HEK293T (cell line): ENCODE measurements at regions not wholly inside any gene's neighbourhood (a gene's known extent, or its start where the extent isn't known, plus 50 kb on each side); places are given as distances from the start of the nearest gene placed in this dataset.

Experiments used
- BHLHE40 ChIP-seq: fragments of 450-650 bp; IDR thresholded peaks from 2 replicates; pipeline ENCODE4 v1.6.1; 2016; ENCODE audit warnings: mild to moderate bottlenecking, moderate library complexity, borderline replicate concordance
- FOXA1 ChIP-seq: fragments of 450-650 bp; IDR thresholded peaks from 2 replicates; pipeline ENCODE4 v1.6.1; 2016; ENCODE audit warnings: mild to moderate bottlenecking
- FOXK2 ChIP-seq: fragments of 450-650 bp; IDR thresholded peaks from 2 replicates; pipeline ENCODE4 v1.6.1; 2016; ENCODE audit warnings: mild to moderate bottlenecking
- HDGF ChIP-seq: fragments of 450-650 bp; IDR thresholded peaks from 2 replicates; pipeline ENCODE4 v1.6.1; 2017; ENCODE audit warnings: antibody characterized with exemption, borderline replicate concordance
- LEF1 ChIP-seq: fragments of 450-650 bp; IDR thresholded peaks from 2 replicates; pipeline ENCODE4 v1.6.1; 2017; ENCODE audit warnings: mild to moderate bottlenecking, borderline replicate concordance
- SP1 ChIP-seq: fragments of 450-650 bp; IDR thresholded peaks from 2 replicates; pipeline ENCODE4 v1.6.1; 2017
- SUZ12 ChIP-seq: fragments of 450-650 bp; IDR thresholded peaks from 2 replicates; pipeline ENCODE4 v1.6.1; 2016; ENCODE audit warnings: mild to moderate bottlenecking

DNA sequence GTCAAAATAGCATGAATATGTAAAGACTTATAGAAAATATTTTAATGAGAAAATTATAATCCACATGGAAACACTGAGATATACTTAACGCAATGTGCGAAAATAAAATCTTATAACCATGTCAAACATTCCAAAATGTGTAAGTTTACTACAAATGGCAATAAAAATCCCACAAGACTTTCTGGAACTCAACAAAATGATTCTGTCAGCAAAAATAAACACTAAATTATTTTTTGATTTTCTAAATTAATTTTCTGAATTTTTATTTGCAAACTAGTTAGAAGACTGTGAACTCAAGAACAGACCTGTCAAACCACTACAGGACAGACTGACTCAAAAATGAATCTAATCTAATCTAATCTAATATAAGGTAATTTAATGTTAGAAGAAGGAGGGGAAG is 160.8 kb upstream of the KCTD7 start:
- TF ChIP-seq FOXK2 (no peak), SUZ12 (no peak), FOXA1 (no peak), LEF1 (no peak), HDGF (no peak), SP1 (no peak), BHLHE40 (no peak)
